Hepatocyte (in vitro differentiated cells): ENCODE measurements at regions not wholly inside any gene's neighbourhood (a gene's known extent, or its start where the extent isn't known, plus 50 kb on each side); places are given as distances from the start of the nearest gene placed in this dataset.

Source experiments
- DNase-seq: peaks from one replicate; pipeline ENCODE4 v3.0.0-alpha.2; 2016; ENCODE audit warnings: low spot score
- H2AFZ ChIP-seq: fragments of 200-600 bp; sonication (generic); 2 replicates; pipeline ENCODE4 v1.6.0; 2016; ENCODE audit warnings: antibody characterized with exemption, mild to moderate bottlenecking
- H3K27ac ChIP-seq: fragments of 200-600 bp; sonication (generic); 2 replicates; pipeline ENCODE4 v1.5.1; 2016; ENCODE audit warnings: mild to moderate bottlenecking
- H3K27me3 ChIP-seq: fragments of 200-600 bp; sonication (generic); 2 replicates; pipeline ENCODE4 v1.6.1; 2016
- H3K36me3 ChIP-seq: fragments of 200-600 bp; sonication (generic); replicated peaks from 2 replicates; pipeline ENCODE4 v1.5.1; 2016; ENCODE audit warnings: low read depth; ENCODE audit not compliant: insufficient read depth
- H3K4me1 ChIP-seq: fragments of 200-600 bp; sonication (generic); 2 replicates; pipeline ENCODE4 v1.5.1; 2016; ENCODE audit warnings: mild to moderate bottlenecking, moderate library complexity; ENCODE audit not compliant: insufficient read depth
- H3K4me2 ChIP-seq: fragments of 200-600 bp; sonication (generic); 2 replicates; pipeline ENCODE4 v1.6.0; 2016
- H3K4me3 ChIP-seq: fragments of 200-600 bp; sonication (generic); 2 replicates; pipeline ENCODE4 v1.5.1; 2016; ENCODE audit warnings: mild to moderate bottlenecking
- H3K79me2 ChIP-seq: fragments of 200-600 bp; sonication (generic); 2 replicates; pipeline ENCODE4 v1.6.0; 2017; ENCODE audit warnings: mild to moderate bottlenecking
- H3K9me2 ChIP-seq: fragments of 200-600 bp; sonication (generic); replicated peaks from 2 replicates; pipeline ENCODE4 v1.6.0; 2017; ENCODE audit warnings: mild to moderate bottlenecking; ENCODE audit not compliant: insufficient read depth
- H3K9me3 ChIP-seq: fragments of 200-600 bp; sonication (generic); 2 replicates; pipeline ENCODE4 v1.5.1; 2016; ENCODE audit warnings: low read depth, mild to moderate bottlenecking
- H4K20me1 ChIP-seq: fragments of 200-600 bp; sonication (generic); 2 replicates; pipeline ENCODE4 v1.6.0; 2016; ENCODE audit warnings: mild to moderate bottlenecking; ENCODE audit not compliant: insufficient read depth, poor library complexity, severe bottlenecking
- CTCF ChIP-seq: fragments of 200-600 bp; sonication (generic); IDR thresholded peaks from 2 replicates; pipeline ENCODE4 v1.5.1; 2016; ENCODE audit warnings: antibody characterized with exemption, mild to moderate bottlenecking; ENCODE audit not compliant: poor library complexity
- EZH2 ChIP-seq: fragments of 200-600 bp; sonication (generic); IDR thresholded peaks from 2 replicates; pipeline ENCODE4 v1.6.1; 2016; ENCODE audit warnings: antibody characterized with exemption, mild to moderate bottlenecking, borderline replicate concordance
- EZH2phosphoT487 ChIP-seq: fragments of 200-600 bp; sonication (generic); IDR thresholded peaks from one replicate; pipeline ENCODE4 v1.6.1; 2018; ENCODE audit warnings: antibody characterized with exemption, mild to moderate bottlenecking, low read depth, moderate library complexity; ENCODE audit not compliant: unreplicated experiment, severe bottlenecking
- WGBS: methylation state at CpG from one replicate; pipeline ENCODE4 v1.1.6; 2016; ENCODE audit warnings: low lambda C conversion rate; ENCODE audit errors: missing lambda C conversion rate; 5-methylcytosine and 5-hydroxymethylcytosine counted together

DNA sequence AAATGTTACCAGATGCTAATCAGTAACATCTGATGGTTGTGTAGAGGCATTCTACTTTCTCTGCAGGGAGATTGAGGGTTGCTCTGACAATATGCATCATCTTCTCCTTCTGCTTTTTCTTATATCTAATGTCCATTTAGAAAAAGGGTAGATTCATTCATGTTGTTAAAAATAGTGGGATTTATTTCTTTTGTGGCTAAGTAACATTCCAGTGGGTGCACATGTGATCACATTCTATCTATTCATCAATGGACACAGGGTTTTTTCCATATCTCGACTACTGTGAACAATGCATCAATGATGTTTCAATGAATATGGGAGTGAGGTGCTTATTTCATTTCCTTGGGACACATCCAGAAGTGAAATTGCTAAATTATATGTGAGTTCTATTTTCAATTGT is 103.9 kb downstream of the CRPPA start:
- TF ChIP-seq CTCF (no peak), EZH2 (no peak), EZH2phosphoT487 (no peak)
- Histone ChIP-seq H4K20me1 (no peaks in the 10 kb centered on the region), H2AFZ (no peak overlapping the region), H3K27ac (no peak overlapping the region), H3K79me2 (no peaks in the 10 kb centered on the region), H3K9me3 (no peaks in the 10 kb centered on the region), H3K36me3 (no peaks in the 10 kb centered on the region), H3K9me2 (no peaks in the 10 kb centered on the region), H3K27me3 (no peaks in the 10 kb centered on the region), H3K4me1 (no peaks in the 10 kb centered on the region), H3K4me2 (no peak overlapping the region), H3K4me3 (no peak overlapping the region)
- no peak for DNase-seq
- 43% methylated on average over 1 of the region's 1 CpG for WGBS

DNA sequence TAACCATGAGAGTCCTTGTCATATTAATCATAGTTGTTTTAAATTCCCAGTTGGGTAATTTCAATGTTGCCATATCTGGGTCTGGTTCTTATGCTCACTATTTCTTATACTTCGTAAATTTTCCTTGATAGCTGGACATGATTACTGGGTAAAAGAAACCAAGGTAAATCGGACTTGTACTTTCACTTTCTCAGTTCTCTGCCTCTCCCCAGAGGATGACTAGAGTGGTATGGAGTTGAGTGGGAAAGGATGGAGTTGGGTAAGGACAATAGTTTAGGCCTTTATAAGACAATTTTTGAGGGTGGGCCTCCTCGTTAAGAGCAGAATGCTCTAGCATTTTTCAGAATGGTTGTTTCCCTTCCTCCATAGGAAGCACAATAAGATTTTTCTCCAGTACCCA is 106.1 kb downstream of the CRPPA start:
- Histone ChIP-seq H4K20me1 (no peaks in the 10 kb centered on the region), H2AFZ (no peak overlapping the region), H3K79me2 (no peaks in the 10 kb centered on the region), H3K4me3 (no peak overlapping the region), H3K9me2 (no peaks in the 10 kb centered on the region), H3K36me3 (no peaks in the 10 kb centered on the region), H3K4me1 (no peaks in the 10 kb centered on the region), H3K4me2 (no peak overlapping the region), H3K27ac (no peak overlapping the region), H3K27me3 (no peaks in the 10 kb centered on the region), H3K9me3 (no peaks in the 10 kb centered on the region)
- no peak for DNase-seq
- WGBS, result 89% methylated on average over 3 of the region's 3 CpGs
- no peak for TF ChIP-seq EZH2
- no peak for TF ChIP-seq CTCF
- no peak for TF ChIP-seq EZH2phosphoT487

DNA sequence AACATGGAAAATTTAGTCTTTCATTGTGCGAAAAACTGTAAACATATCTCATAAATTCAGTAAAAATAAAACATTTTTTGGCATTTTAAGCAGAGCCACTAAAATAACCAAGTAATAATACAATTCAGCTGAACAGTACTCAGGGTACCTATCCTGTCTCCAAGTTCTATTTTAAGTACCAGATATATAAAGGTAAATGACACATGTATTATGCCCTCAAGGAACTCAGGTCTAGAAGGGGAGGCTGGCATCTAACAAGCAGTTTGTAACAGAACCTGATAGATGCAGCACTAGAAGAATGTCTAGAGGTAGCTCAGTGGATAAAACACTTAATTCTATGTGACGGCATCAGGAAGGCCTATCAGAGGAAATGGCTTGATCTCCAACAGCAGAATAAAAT is 112.2 kb downstream of the CRPPA start:
- no peak overlapping the region for H3K4me3 ChIP-seq
- no peaks in the 10 kb centered on the region for H3K79me2 ChIP-seq
- no peaks in the 10 kb centered on the region for H3K9me3 ChIP-seq
- H3K4me1 ChIP-seq, result no peaks in the 10 kb centered on the region
- no peak overlapping the region for H3K4me2 ChIP-seq
- no peak overlapping the region for H2AFZ ChIP-seq
- H4K20me1 ChIP-seq, result no peaks in the 10 kb centered on the region
- H3K27me3 ChIP-seq, result no peaks in the 10 kb centered on the region
- H3K27ac ChIP-seq, result no peak overlapping the region
- no peak for DNase-seq
- no peaks in the 10 kb centered on the region for H3K9me2 ChIP-seq
- TF ChIP-seq EZH2phosphoT487, result no peak
- no peaks in the 10 kb centered on the region for H3K36me3 ChIP-seq
- WGBS, result 100% methylated on average over 2 of the region's 2 CpGs

DNA sequence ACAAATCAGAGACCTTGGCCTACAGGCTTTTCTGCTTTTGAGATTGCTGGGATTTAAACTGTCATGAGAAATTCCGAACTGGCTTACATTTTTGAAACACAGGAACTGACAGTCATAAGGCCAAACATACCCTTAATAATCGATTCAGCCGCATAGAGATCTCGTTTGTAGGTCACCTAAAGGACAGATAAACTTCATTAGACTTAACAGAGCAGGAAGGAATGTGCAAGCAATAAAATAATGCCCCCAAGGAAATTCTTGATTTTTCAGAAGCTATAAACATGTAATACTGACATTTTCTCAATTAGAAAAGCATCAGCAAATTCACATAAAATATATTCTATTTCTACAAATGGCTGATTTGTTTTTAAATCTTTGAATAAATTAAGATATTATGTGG is 120.0 kb downstream of the CRPPA start:
- H3K27me3 ChIP-seq, result no peaks in the 10 kb centered on the region
- 69% methylated on average over 4 of the region's 4 CpGs for WGBS
- DNase-seq, result no peak
- H2AFZ ChIP-seq, result no peak overlapping the region
- H3K36me3 ChIP-seq, result no peaks in the 10 kb centered on the region
- no peaks in the 10 kb centered on the region for H4K20me1 ChIP-seq
- no peaks in the 10 kb centered on the region for H3K9me2 ChIP-seq
- no peak overlapping the region for H3K27ac ChIP-seq
- no peak for TF ChIP-seq CTCF
- TF ChIP-seq EZH2, result no peak
- no peak for TF ChIP-seq EZH2phosphoT487
- H3K9me3 ChIP-seq, result no peaks in the 10 kb centered on the region
- H3K4me3 ChIP-seq, result no peak overlapping the region
- peaks cover 6% of the 10 kb centered on the region for H3K4me1 ChIP-seq
- no peak overlapping the region for H3K4me2 ChIP-seq
- H3K79me2 ChIP-seq, result no peaks in the 10 kb centered on the region
